Stomach (tissue), 4 donors: ENCODE measurements at regions not wholly inside any gene's neighbourhood (a gene's known extent, or its start where the extent isn't known, plus 50 kb on each side); places are given as distances from the start of the nearest gene placed in this dataset.

Experiments used
- POLR2A ChIP-seq, 4 donors: fragments of 450-650 bp; IDR thresholded peaks; one replicate each; pipeline ENCODE4 v1.6.1; 2016; ENCODE audit warnings: antibody characterized with exemption in 4 of 4, control low read depth in 2 of 4, mild to moderate bottlenecking in 1 of 4, moderate library complexity in 1 of 4
- POLR2AphosphoS5 ChIP-seq, 3 donors: sonication (generic); formaldehyde crosslinking; IDR thresholded peaks; one replicate each; pipeline ENCODE4 v1.6.1; 2016; ENCODE audit warnings: antibody characterized with exemption in 3 of 3
- TF ChIP-seq, protein P1 (sequence below), 7 experiments: fragments of 450-650 bp in 4 of 7; fragments of 200-600 bp in 3 of 7; sonication (generic) in 3 of 7; IDR thresholded peaks; one replicate each; pipeline ENCODE4 v1.5.1; 2016 to 2019; ENCODE audit warnings: antibody characterized with exemption in 7 of 7, control low read depth in 2 of 7, mild to moderate bottlenecking in 1 of 7

DNA sequence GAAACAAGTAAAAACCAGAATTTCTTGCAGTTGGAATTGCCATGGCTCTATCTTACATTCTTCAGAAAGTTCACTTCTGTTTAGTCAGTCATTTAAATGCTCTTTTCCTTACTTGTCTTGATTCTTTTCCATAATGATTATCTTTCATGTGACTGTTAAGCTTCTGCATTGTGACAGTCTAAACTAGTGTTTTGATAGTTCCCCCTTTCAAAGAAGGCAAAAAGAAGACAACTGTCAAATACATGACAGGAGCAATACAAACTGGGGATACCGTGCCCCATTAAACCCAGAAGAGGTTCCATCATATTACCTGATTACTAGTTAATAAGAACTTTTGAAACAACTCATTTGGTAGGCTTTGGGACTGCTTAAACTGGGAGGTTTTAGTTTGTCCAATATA, 476.2 kb downstream of the PCDH19 start:
- TF ChIP-seq, protein P1, sequence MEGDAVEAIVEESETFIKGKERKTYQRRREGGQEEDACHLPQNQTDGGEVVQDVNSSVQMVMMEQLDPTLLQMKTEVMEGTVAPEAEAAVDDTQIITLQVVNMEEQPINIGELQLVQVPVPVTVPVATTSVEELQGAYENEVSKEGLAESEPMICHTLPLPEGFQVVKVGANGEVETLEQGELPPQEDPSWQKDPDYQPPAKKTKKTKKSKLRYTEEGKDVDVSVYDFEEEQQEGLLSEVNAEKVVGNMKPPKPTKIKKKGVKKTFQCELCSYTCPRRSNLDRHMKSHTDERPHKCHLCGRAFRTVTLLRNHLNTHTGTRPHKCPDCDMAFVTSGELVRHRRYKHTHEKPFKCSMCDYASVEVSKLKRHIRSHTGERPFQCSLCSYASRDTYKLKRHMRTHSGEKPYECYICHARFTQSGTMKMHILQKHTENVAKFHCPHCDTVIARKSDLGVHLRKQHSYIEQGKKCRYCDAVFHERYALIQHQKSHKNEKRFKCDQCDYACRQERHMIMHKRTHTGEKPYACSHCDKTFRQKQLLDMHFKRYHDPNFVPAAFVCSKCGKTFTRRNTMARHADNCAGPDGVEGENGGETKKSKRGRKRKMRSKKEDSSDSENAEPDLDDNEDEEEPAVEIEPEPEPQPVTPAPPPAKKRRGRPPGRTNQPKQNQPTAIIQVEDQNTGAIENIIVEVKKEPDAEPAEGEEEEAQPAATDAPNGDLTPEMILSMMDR (IDR thresholded peaks at IDR 0.05), result no peak
- TF ChIP-seq POLR2A (IDR thresholded peaks at IDR 0.05), result no peak
- no peak for TF ChIP-seq POLR2AphosphoS5 (IDR thresholded peaks at IDR 0.05)
